ENCODE measurements at regions not wholly inside any gene's neighbourhood (a gene's known extent, or its start where the extent isn't known, plus 50 kb on each side); places are given as distances from the start of the nearest gene placed in this dataset.

DNA sequence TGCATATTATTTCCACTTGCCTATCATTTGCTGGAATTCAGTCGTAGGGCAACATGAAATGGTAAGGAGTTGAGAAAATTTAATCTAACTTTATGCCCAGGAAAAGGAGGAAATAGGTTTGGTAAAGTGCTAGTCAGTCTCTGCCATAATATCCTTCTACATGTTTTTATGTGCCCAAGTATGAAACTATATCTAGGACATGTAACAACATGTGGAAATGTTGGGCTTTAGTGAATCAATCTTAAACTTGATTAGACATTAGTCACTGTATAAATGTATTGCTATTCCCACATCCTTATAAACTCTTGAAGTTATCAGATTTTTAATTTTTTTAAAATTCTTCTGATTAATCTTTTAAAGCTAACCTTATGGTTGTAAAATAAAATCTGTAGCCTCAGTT, 204.7 kb upstream of the ZRANB2 start:
- no peak for DNase-seq (ENCODE audit: low spot score, unreplicated experiment)
- Mint-ChIP-seq H3K27ac (no peak overlapping the region), H3K9me3 (ENCODE audit: low read depth) (peaks cover 19% of the 10 kb centered on the region), H3K36me3 (ENCODE audit: insufficient read depth) (no peaks in the 10 kb centered on the region), H3K4me1 (ENCODE audit: low read depth) (no peaks in the 10 kb centered on the region), H3K27me3 (no peaks in the 10 kb centered on the region), H3K4me3 (ENCODE audit: low read depth) (no peak overlapping the region)
- TF ChIP-seq, protein P1, sequence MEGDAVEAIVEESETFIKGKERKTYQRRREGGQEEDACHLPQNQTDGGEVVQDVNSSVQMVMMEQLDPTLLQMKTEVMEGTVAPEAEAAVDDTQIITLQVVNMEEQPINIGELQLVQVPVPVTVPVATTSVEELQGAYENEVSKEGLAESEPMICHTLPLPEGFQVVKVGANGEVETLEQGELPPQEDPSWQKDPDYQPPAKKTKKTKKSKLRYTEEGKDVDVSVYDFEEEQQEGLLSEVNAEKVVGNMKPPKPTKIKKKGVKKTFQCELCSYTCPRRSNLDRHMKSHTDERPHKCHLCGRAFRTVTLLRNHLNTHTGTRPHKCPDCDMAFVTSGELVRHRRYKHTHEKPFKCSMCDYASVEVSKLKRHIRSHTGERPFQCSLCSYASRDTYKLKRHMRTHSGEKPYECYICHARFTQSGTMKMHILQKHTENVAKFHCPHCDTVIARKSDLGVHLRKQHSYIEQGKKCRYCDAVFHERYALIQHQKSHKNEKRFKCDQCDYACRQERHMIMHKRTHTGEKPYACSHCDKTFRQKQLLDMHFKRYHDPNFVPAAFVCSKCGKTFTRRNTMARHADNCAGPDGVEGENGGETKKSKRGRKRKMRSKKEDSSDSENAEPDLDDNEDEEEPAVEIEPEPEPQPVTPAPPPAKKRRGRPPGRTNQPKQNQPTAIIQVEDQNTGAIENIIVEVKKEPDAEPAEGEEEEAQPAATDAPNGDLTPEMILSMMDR (IDR thresholded peaks at IDR 0.05; ENCODE audit: unreplicated experiment), result no peak

DNA sequence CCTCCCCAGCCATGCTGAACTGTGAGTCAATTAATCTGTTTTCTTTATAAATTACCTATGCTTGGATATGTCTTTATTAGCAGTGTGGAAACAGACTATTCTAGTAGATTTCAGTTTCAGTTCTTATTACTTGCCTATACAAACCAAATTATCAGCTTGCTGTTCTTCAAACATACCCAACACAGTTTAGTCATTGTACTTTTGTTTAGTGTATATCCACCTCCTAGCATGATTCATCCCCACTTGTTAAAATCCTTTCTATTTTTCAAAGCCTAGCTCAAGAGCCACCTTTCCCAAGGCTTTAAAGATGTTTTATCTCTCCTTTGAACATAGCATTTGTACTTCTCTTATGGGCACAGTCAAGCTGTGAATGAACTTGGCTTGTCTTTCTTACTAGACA, 195.6 kb upstream of the ZRANB2 start:
- H3K9me3 Mint-ChIP-seq (ENCODE audit: low read depth), result no peaks in the 10 kb centered on the region
- DNase-seq (ENCODE audit: low spot score, unreplicated experiment), result no peak
- H3K36me3 Mint-ChIP-seq (ENCODE audit: insufficient read depth), result no peaks in the 10 kb centered on the region
- H3K4me1 Mint-ChIP-seq (ENCODE audit: low read depth), result no peaks in the 10 kb centered on the region
- H3K27me3 Mint-ChIP-seq, result no peaks in the 10 kb centered on the region
- no peak overlapping the region for H3K27ac Mint-ChIP-seq
- TF ChIP-seq, protein P1 (IDR thresholded peaks at IDR 0.05; ENCODE audit: unreplicated experiment), result no peak
- no peak overlapping the region for H3K4me3 Mint-ChIP-seq (ENCODE audit: low read depth)

DNA sequence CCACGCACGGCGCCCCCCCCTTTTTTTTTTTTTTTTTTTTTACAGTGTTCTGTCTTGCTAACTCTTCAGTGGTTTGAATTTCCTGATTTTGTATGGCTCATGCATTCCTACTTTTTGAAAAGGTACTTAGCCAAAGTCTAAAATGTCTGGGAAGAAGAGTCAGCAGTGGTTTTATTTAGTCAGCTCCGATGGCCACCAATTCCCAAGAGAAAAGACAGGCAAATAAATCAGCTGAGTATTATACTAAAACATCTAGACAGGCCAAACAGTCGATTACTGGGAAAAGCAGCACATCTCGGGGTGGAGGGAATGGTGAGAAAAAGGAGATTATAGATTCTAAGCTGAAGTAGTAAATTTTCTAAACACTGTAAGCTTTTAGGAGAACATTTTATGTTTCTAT, 192.5 kb upstream of the ZRANB2 start:
- Mint-ChIP-seq H3K9me3 (ENCODE audit: low read depth) (no peaks in the 10 kb centered on the region), H3K27me3 (no peaks in the 10 kb centered on the region), H3K4me3 (ENCODE audit: low read depth) (no peak overlapping the region), H3K36me3 (ENCODE audit: insufficient read depth) (no peaks in the 10 kb centered on the region), H3K27ac (no peak overlapping the region), H3K4me1 (ENCODE audit: low read depth) (no peaks in the 10 kb centered on the region)
- TF ChIP-seq, protein P1 (IDR thresholded peaks at IDR 0.05; ENCODE audit: unreplicated experiment), result no peak
- no peak for DNase-seq (ENCODE audit: low spot score, unreplicated experiment)

DNA sequence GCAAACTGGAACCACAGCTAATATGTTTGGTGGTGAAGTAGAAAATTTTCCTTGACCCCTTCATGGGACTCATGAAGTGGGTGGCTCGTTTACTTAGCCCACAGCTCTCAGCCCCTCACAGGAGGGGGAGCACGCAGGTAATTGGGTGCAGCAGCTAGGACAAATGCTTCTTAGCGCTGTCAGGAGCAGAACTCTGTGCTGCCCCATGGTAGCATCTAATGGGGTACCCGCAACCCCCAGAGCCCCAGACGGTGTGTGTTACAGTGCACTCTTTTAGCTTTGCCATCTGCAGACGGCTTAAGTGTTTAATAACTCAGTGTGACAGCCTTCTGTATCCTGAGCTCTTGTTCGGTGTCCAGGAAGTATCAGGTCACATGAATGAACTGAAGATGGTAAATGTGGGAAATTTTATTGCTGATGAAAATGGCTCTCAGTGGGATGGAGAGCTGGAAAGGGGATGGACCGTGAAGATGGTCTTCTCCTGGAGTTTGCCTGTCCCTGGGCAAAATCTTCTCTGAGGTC, 189.6 kb upstream of the ZRANB2 start:
- Mint-ChIP-seq H3K9me3 (ENCODE audit: low read depth) (peaks cover 4% of the 10 kb centered on the region), H3K36me3 (ENCODE audit: insufficient read depth) (no peaks in the 10 kb centered on the region), H3K4me1 (ENCODE audit: low read depth) (peaks cover 4% of the 10 kb centered on the region), H3K4me3 (ENCODE audit: low read depth) (no peak overlapping the region), H3K27me3 (no peaks in the 10 kb centered on the region), H3K27ac (peak overlapping the region; percentile 8)
- DNase-seq (ENCODE audit: low spot score, unreplicated experiment), result no peak
- TF ChIP-seq, protein P1 (IDR thresholded peaks at IDR 0.05; ENCODE audit: unreplicated experiment), result no peak

DNA sequence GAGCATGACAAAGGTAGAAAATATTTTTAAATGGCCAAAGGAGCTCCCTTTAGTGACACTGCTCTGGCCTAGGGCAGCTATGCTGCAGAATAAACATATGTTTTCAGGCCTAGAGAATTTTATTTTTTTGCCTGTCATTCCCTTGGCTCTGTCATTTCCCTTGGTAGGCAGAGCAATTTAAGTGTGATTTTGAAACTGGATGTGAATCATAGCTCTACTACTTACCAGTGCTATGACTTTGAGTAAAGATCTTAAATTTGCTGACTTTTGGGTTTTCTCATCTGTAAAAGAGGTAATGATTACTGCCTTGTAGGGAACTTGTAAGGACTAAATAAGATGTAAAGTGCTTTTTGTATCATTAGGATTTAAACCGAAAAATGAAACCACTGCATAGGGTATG, 189.0 kb upstream of the ZRANB2 start:
- Mint-ChIP-seq H3K4me1 (ENCODE audit: low read depth) (peaks cover 9% of the 10 kb centered on the region), H3K27ac (no peak overlapping the region), H3K27me3 (no peaks in the 10 kb centered on the region), H3K9me3 (ENCODE audit: low read depth) (peaks cover 4% of the 10 kb centered on the region), H3K36me3 (ENCODE audit: insufficient read depth) (no peaks in the 10 kb centered on the region), H3K4me3 (ENCODE audit: low read depth) (no peak overlapping the region)
- TF ChIP-seq, protein P1 (IDR thresholded peaks at IDR 0.05; ENCODE audit: unreplicated experiment), result no peak
- no peak for DNase-seq (ENCODE audit: low spot score, unreplicated experiment)

All from progenitor cell of endocrine pancreas (in vitro differentiated cells).